ENCODE measurements at regions not wholly inside any gene's neighbourhood (a gene's known extent, or its start where the extent isn't known, plus 50 kb on each side); places are given as distances from the start of the nearest gene placed in this dataset.

- DNase-seq (ENCODE audit: low read depth in 2 of 2), result no peak
These were observed 54.1 kb downstream of the IRF2BPL start for GRCh38 chr14:76974365-76974764.

GRCh38 chr14:76971549-76971948 lies 57.0 kb downstream of the IRF2BPL start:
- DNase-seq (ENCODE audit: low read depth in 2 of 2), result no peak

GRCh38 chr14:76968621-76969063 lies 59.9 kb downstream of the IRF2BPL start:
- no peak for DNase-seq (ENCODE audit: low read depth in 2 of 2)

GRCh38 chr14:76967788-76968187 lies 60.7 kb downstream of the IRF2BPL start:
- no peak for DNase-seq (ENCODE audit: low read depth in 2 of 2)

- no peak for DNase-seq (ENCODE audit: low read depth in 2 of 2)
These were observed 63.3 kb downstream of the IRF2BPL start for GRCh38 chr14:76965232-76965631.

GRCh38 chr14:76964695-76965094 lies 63.8 kb downstream of the IRF2BPL start:
- no peak for DNase-seq (ENCODE audit: low read depth in 2 of 2)

- DNase-seq (ENCODE audit: low read depth in 2 of 2), result no peak
These were observed 65.1 kb downstream of the IRF2BPL start for GRCh38 chr14:76963372-76963771.

GRCh38 chr14:76962303-76962660 lies 66.2 kb downstream of the IRF2BPL start:
- no peak for DNase-seq (ENCODE audit: low read depth in 2 of 2)

GRCh38 chr14:76961631-76962302 lies 66.7 kb downstream of the IRF2BPL start:
- DNase-seq (ENCODE audit: low read depth in 2 of 2), result peak; percentile 98 to 99

- DNase-seq (ENCODE audit: low read depth in 2 of 2), result no peak
These were observed 69.4 kb downstream of the IRF2BPL start for GRCh38 chr14:76958980-76959710.

GRCh38 chr14:76958020-76958979 lies 70.2 kb downstream of the IRF2BPL start:
- DNase-seq (ENCODE audit: low read depth in 2 of 2), result no peak

GRCh38 chr14:76957224-76957891 lies 71.2 kb downstream of the IRF2BPL start:
- no peak for DNase-seq (ENCODE audit: low read depth in 2 of 2)

- DNase-seq (ENCODE audit: low read depth in 2 of 2), result peak; percentile 78 to 88
These were observed 72.0 kb downstream of the IRF2BPL start for GRCh38 chr14:76956316-76957090.

- DNase-seq (ENCODE audit: low read depth in 2 of 2), result peak in 1 of 2 donors; percentile 33
These were observed 72.8 kb downstream of the IRF2BPL start for GRCh38 chr14:76955575-76956315.

- no peak for DNase-seq (ENCODE audit: low read depth in 2 of 2)
These were observed 73.9 kb downstream of the IRF2BPL start for GRCh38 chr14:76954394-76955190.

- peak in 1 of 2 donors; percentile 43 for DNase-seq (ENCODE audit: low read depth in 2 of 2)
These were observed 75.1 kb downstream of the IRF2BPL start for GRCh38 chr14:76953311-76953945.

- no peak for DNase-seq (ENCODE audit: low read depth in 2 of 2)
These were observed 77.3 kb downstream of the IRF2BPL start for GRCh38 chr14:76951166-76951565.

GRCh38 chr14:76950055-76951020 lies 78.2 kb downstream of the IRF2BPL start:
- no peak for DNase-seq (ENCODE audit: low read depth in 2 of 2)

Data from activated CD8-positive, alpha-beta memory T cell treated with anti-CD3 and anti-CD28 coated beads for 4 hours (primary cell).